Smooth muscle cell (in vitro differentiated cells): ENCODE measurements at regions not wholly inside any gene's neighbourhood (a gene's known extent, or its start where the extent isn't known, plus 50 kb on each side); places are given as distances from the start of the nearest gene placed in this dataset.

Experiments
- DNase-seq: peaks from one replicate; lab custom pipeline; 2025; ENCODE audit not compliant: unreplicated experiment; lab: John Stamatoyannopoulos, UW
- H2AFZ ChIP-seq: fragments of 200-600 bp; sonication (generic); 2 replicates; pipeline ENCODE4 v1.6.0; 2016; ENCODE audit warnings: antibody characterized with exemption, low read depth, mild to moderate bottlenecking
- H3F3A ChIP-seq: fragments of 200-600 bp; sonication (generic); 2 replicates; pipeline ENCODE4 v1.6.0; 2017; ENCODE audit warnings: antibody characterized with exemption, low read depth
- H3K27ac ChIP-seq: fragments of 200-600 bp; sonication (generic); 2 replicates; pipeline ENCODE4 v1.5.1; 2016; ENCODE audit warnings: low read depth, mild to moderate bottlenecking
- H3K27me3 ChIP-seq: fragments of 200-600 bp; sonication (generic); 2 replicates; pipeline ENCODE4 v1.6.1; 2016; ENCODE audit warnings: low read depth, mild to moderate bottlenecking
- H3K36me3 ChIP-seq: fragments of 200-600 bp; sonication (generic); 2 replicates; pipeline ENCODE4 v1.5.1; 2016; ENCODE audit warnings: low read depth
- H3K4me1 ChIP-seq: fragments of 200-600 bp; sonication (generic); 2 replicates; pipeline ENCODE4 v1.5.1; 2016; ENCODE audit warnings: low read depth
- H3K4me2 ChIP-seq: fragments of 200-600 bp; sonication (generic); 2 replicates; pipeline ENCODE4 v1.6.0; 2016; ENCODE audit warnings: mild to moderate bottlenecking
- H3K4me3 ChIP-seq: fragments of 200-600 bp; sonication (generic); 2 replicates; pipeline ENCODE4 v1.5.1; 2016; ENCODE audit warnings: mild to moderate bottlenecking
- H3K79me2 ChIP-seq: fragments of 200-600 bp; sonication (generic); 2 replicates; pipeline ENCODE4 v1.6.0; 2016; ENCODE audit warnings: low read depth, mild to moderate bottlenecking
- H3K9ac ChIP-seq: fragments of 200-600 bp; sonication (generic); 2 replicates; pipeline ENCODE4 v1.6.0; 2016; ENCODE audit warnings: low read depth
- H3K9me3 ChIP-seq: fragments of 200-600 bp; sonication (generic); replicated peaks from 2 replicates; pipeline ENCODE4 v1.5.1; 2016; ENCODE audit warnings: low read depth
- H4K20me1 ChIP-seq: fragments of 200-600 bp; sonication (generic); 2 replicates; pipeline ENCODE4 v1.6.0; 2016; ENCODE audit warnings: low read depth
- WGBS: methylation state at CpG from one replicate; pipeline ENCODE4 v1.1.7; 2016; ENCODE audit warnings: low lambda C conversion rate; 5-methylcytosine and 5-hydroxymethylcytosine counted together
- TF ChIP-seq, protein P1 (sequence below): fragments of 200-600 bp; sonication (generic); IDR thresholded peaks from 2 replicates; pipeline ENCODE4 v1.5.1; 2017; ENCODE audit warnings: borderline replicate concordance, mild to moderate bottlenecking, antibody characterized with exemption; ENCODE audit not compliant: insufficient read depth, poor library complexity, severe bottlenecking

DNA sequence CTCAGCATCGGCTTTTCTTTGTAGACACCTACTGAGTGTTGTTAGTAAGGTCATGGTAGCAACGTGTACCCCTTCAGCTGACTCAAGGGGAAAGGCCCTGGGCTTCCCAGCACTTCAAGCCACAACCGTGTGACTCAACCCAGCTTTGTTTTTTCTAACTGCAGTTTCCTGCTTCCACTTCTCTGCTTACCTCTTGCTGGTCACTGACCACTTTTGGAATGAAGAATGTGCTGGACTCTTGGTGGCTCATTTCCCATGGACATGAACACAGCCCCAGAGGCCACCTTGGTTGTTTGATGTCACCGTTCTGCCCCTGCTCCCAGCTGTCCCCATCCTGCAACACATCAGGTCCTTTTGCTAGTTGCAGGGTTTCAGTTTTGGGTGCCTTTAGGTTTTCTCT is 69.5 kb upstream of the ZNF438 start:
- Histone ChIP-seq H3F3A (no peaks in the 10 kb centered on the region), H2AFZ (no peak overlapping the region), H3K4me1 (peaks cover 20% of the 10 kb centered on the region), H3K9me3 (no peaks in the 10 kb centered on the region), H3K4me2 (no peak overlapping the region), H3K36me3 (no peaks in the 10 kb centered on the region), H3K79me2 (no peaks in the 10 kb centered on the region), H3K27ac (peak overlapping the region; percentile 39), H3K27me3 (no peaks in the 10 kb centered on the region), H3K4me3 (no peak overlapping the region), H3K9ac (no peak overlapping the region), H4K20me1 (no peaks in the 10 kb centered on the region)
- no peak for DNase-seq
- TF ChIP-seq, protein P1, sequence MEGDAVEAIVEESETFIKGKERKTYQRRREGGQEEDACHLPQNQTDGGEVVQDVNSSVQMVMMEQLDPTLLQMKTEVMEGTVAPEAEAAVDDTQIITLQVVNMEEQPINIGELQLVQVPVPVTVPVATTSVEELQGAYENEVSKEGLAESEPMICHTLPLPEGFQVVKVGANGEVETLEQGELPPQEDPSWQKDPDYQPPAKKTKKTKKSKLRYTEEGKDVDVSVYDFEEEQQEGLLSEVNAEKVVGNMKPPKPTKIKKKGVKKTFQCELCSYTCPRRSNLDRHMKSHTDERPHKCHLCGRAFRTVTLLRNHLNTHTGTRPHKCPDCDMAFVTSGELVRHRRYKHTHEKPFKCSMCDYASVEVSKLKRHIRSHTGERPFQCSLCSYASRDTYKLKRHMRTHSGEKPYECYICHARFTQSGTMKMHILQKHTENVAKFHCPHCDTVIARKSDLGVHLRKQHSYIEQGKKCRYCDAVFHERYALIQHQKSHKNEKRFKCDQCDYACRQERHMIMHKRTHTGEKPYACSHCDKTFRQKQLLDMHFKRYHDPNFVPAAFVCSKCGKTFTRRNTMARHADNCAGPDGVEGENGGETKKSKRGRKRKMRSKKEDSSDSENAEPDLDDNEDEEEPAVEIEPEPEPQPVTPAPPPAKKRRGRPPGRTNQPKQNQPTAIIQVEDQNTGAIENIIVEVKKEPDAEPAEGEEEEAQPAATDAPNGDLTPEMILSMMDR = no peak
- 49% methylated on average over 4 of the region's 4 CpGs for WGBS

DNA sequence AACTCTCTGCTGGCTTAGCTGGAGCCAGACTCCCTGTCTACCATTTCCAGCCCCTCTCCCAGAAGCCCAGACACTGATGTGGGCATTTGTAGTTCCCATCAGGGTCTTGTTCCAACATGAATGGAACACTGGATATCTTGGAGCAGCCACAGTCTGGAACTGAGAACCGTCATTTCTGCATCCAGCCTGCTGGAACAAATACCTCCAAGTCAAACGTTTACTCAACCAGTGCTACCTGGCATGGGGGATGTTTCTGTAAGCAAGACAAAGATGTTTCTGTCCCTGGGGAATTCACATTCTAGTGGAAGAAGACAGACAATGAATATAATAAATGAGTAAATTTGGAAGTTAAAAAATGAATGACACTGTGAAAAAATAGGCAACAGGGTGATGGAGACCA is 70.8 kb upstream of the ZNF438 start:
- no peaks in the 10 kb centered on the region for H3K27me3 ChIP-seq
- no peaks in the 10 kb centered on the region for H3K79me2 ChIP-seq
- DNase-seq = no peak
- 85% methylated on average over 2 of the region's 2 CpGs for WGBS
- TF ChIP-seq, protein P1 = no peak
- no peak overlapping the region for H3K4me2 ChIP-seq
- H3K4me1 ChIP-seq = peaks cover 17% of the 10 kb centered on the region
- H3K9me3 ChIP-seq = no peaks in the 10 kb centered on the region
- no peaks in the 10 kb centered on the region for H3F3A ChIP-seq
- no peak overlapping the region for H3K9ac ChIP-seq
- H2AFZ ChIP-seq = no peak overlapping the region
- no peak overlapping the region for H3K27ac ChIP-seq
- H3K36me3 ChIP-seq = no peaks in the 10 kb centered on the region
- no peak overlapping the region for H3K4me3 ChIP-seq
- no peaks in the 10 kb centered on the region for H4K20me1 ChIP-seq

DNA sequence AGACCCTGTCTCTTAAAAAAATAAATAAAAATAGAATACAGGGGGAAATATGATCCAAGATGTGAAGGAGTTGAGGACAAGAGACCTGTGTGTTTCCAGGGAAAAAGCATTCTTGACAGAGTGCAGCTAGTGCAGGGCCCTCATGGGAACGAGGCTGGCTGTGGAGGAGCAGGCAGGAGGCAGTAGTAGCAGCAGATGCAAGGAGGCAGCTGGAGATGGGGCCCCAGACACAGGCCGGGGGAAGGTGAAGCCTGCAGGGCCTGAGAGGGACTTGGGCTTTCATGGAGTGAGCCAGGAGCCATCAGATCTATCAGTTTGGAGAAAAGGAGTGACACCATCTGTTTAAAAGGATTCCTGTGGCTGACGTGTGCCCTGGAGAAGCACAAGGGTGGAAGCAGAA is 71.4 kb upstream of the ZNF438 start:
- H3K36me3 ChIP-seq = no peaks in the 10 kb centered on the region
- no peak overlapping the region for H3K4me2 ChIP-seq
- TF ChIP-seq, protein P1 = no peak
- peak overlapping the region; percentile 28 for H2AFZ ChIP-seq
- peaks cover 14% of the 10 kb centered on the region for H3K4me1 ChIP-seq
- H3K4me3 ChIP-seq = no peak overlapping the region
- no peaks in the 10 kb centered on the region for H3K9me3 ChIP-seq
- H3K27me3 ChIP-seq = no peaks in the 10 kb centered on the region
- 61% methylated on average over 3 of the region's 3 CpGs for WGBS
- no peak overlapping the region for H3K27ac ChIP-seq
- DNase-seq = no peak
- H4K20me1 ChIP-seq = no peaks in the 10 kb centered on the region
- no peak overlapping the region for H3K9ac ChIP-seq
- no peaks in the 10 kb centered on the region for H3F3A ChIP-seq
- no peaks in the 10 kb centered on the region for H3K79me2 ChIP-seq

GRCh38 chr10:31112961-31113360 is 81.3 kb upstream of the ZNF438 start:
- 78% methylated on average over 3 of the region's 3 CpGs for WGBS
- H3F3A ChIP-seq = no peaks in the 10 kb centered on the region
- no peaks in the 10 kb centered on the region for H4K20me1 ChIP-seq
- H3K27me3 ChIP-seq = no peaks in the 10 kb centered on the region
- no peak overlapping the region for H3K27ac ChIP-seq
- no peaks in the 10 kb centered on the region for H3K4me1 ChIP-seq
- no peak overlapping the region for H3K4me2 ChIP-seq
- no peak overlapping the region for H3K9ac ChIP-seq
- H3K79me2 ChIP-seq = no peaks in the 10 kb centered on the region
- no peaks in the 10 kb centered on the region for H3K36me3 ChIP-seq
- H2AFZ ChIP-seq = no peak overlapping the region
- no peak for DNase-seq
- no peak overlapping the region for H3K4me3 ChIP-seq
- TF ChIP-seq, protein P1 = no peak
- H3K9me3 ChIP-seq = no peaks in the 10 kb centered on the region
